Nephron progenitor cell (in vitro differentiated cells): ENCODE measurements at regions not wholly inside any gene's neighbourhood (a gene's known extent, or its start where the extent isn't known, plus 50 kb on each side); places are given as distances from the start of the nearest gene placed in this dataset.

Experiments
- DNase-seq: peaks from one replicate; pipeline ENCODE4 v3.0.0; 2021
- H3K27ac Mint-ChIP-seq: 2 replicates; pipeline ENCODE4 v1.8.0; 2021; ENCODE audit warnings: mild to moderate bottlenecking, moderate library complexity, mixed read lengths
- H3K27me3 Mint-ChIP-seq: 2 replicates; pipeline ENCODE4 v1.8.0; 2021; ENCODE audit warnings: mild to moderate bottlenecking, low read depth, mixed read lengths; ENCODE audit not compliant: poor library complexity
- H3K36me3 Mint-ChIP-seq: 2 replicates; pipeline ENCODE4 v1.8.0; 2021; ENCODE audit warnings: low read depth, mixed read lengths
- H3K4me1 Mint-ChIP-seq: 2 replicates; pipeline ENCODE4 v1.8.0; 2021; ENCODE audit warnings: mixed read lengths
- H3K4me3 Mint-ChIP-seq: 2 replicates; pipeline ENCODE4 v1.8.0; 2021; ENCODE audit warnings: mild to moderate bottlenecking, moderate library complexity, mixed read lengths
- H3K9me3 Mint-ChIP-seq: 2 replicates; pipeline ENCODE4 v1.8.0; 2021; ENCODE audit warnings: mild to moderate bottlenecking, moderate library complexity, mixed read lengths
- TF ChIP-seq, protein P1 (sequence below): fragments of 200-600 bp; sonication (generic); IDR thresholded peaks from 2 replicates; pipeline ENCODE4 v1.5.0; 2021; ENCODE audit warnings: antibody characterized with exemption

DNA sequence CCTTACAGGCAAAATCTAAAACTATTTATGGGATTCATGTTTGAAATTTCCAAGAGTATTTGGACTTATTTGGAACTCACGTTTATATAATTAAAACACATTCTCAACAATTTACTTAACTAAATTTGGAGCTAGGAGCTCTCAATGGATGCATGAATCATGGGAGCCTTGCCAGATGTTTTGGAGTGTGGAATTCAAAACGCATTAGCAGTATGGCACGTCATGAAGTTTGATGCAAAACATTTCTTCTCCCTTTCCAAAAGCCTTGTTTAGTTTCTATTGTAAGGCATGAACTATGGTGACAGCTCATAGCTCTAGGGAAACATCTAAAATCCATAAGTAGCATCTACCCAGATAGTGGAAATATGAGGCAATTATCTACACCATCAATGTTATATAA, 701.6 kb downstream of the SATB2 start:
- no peaks in the 10 kb centered on the region for H3K36me3 Mint-ChIP-seq
- H3K27ac Mint-ChIP-seq, result no peak overlapping the region
- no peaks in the 10 kb centered on the region for H3K27me3 Mint-ChIP-seq
- no peak for DNase-seq
- H3K4me3 Mint-ChIP-seq, result no peak overlapping the region
- H3K9me3 Mint-ChIP-seq, result no peaks in the 10 kb centered on the region
- TF ChIP-seq, protein P1, sequence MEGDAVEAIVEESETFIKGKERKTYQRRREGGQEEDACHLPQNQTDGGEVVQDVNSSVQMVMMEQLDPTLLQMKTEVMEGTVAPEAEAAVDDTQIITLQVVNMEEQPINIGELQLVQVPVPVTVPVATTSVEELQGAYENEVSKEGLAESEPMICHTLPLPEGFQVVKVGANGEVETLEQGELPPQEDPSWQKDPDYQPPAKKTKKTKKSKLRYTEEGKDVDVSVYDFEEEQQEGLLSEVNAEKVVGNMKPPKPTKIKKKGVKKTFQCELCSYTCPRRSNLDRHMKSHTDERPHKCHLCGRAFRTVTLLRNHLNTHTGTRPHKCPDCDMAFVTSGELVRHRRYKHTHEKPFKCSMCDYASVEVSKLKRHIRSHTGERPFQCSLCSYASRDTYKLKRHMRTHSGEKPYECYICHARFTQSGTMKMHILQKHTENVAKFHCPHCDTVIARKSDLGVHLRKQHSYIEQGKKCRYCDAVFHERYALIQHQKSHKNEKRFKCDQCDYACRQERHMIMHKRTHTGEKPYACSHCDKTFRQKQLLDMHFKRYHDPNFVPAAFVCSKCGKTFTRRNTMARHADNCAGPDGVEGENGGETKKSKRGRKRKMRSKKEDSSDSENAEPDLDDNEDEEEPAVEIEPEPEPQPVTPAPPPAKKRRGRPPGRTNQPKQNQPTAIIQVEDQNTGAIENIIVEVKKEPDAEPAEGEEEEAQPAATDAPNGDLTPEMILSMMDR, result no peak
- no peaks in the 10 kb centered on the region for H3K4me1 Mint-ChIP-seq

DNA sequence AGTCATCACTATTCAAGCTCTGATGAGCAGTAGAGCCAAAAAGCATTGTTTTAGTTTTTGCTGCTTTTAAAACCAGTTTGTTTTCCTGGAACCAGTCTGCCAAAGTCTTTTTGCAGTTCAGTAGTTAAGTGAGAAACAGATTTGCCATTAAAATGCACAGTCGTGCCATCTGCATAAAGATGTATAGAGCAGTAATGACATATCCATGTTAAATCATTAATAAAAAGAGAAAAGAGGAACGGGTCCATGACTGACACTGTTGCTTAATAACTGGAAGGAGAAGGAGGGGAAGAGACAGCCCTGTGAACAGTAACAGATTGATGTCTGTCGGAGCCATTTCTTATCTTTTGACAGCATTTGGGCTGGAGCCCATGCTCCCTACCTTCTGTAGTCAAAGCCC, 704.6 kb downstream of the SATB2 start:
- no peaks in the 10 kb centered on the region for H3K27me3 Mint-ChIP-seq
- H3K4me3 Mint-ChIP-seq, result no peak overlapping the region
- H3K9me3 Mint-ChIP-seq, result no peaks in the 10 kb centered on the region
- H3K27ac Mint-ChIP-seq, result no peak overlapping the region
- DNase-seq, result no peak
- TF ChIP-seq, protein P1, result no peak
- H3K36me3 Mint-ChIP-seq, result no peaks in the 10 kb centered on the region
- no peaks in the 10 kb centered on the region for H3K4me1 Mint-ChIP-seq

DNA sequence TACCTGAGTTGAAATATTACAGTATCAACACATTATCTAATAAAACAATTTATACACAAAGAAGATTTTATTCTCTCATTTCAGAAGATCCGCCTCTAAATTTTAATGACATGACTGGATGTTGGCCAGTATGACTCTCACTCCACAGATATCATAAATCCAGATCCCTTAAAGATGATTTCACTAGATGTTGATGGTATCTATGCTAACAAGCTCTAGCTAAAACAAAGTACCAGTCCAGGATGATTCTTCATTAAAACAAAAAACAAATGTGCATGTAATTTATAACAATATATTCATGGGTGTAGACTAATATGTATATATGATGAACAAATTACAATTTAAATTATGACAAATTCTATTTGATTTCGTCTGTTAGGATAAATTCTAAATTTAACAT, 708.4 kb downstream of the SATB2 start:
- no peaks in the 10 kb centered on the region for H3K36me3 Mint-ChIP-seq
- TF ChIP-seq, protein P1, result no peak
- no peak for DNase-seq
- no peaks in the 10 kb centered on the region for H3K4me1 Mint-ChIP-seq
- no peak overlapping the region for H3K4me3 Mint-ChIP-seq
- H3K9me3 Mint-ChIP-seq, result no peaks in the 10 kb centered on the region
- H3K27ac Mint-ChIP-seq, result no peak overlapping the region
- no peaks in the 10 kb centered on the region for H3K27me3 Mint-ChIP-seq

DNA sequence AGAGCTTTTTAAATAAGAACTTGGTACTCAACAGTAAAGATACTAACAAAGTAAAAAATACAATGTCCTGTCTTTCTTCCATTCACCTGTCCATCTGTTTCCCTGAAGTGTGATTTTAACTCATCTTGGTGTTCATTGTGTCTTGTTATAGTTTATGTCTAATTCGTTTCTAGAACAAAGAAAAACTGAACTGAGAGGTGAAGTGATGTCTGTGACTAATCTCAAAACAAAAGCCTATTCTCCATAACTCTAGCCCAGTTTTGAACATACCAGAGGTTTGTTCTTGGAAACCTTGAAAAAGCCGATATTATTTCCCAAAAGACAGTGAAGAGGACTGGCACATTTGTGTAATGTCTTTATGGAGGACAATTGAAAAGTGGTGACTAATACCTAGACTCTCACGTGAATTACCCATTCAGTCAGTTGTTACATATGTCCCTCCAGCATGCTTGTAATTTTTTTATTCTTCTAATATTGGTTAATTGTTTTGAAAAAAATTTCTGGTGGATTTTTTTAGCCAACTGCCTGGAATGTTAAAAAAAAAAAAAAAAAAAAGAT, 725.8 kb downstream of the SATB2 start:
- DNase-seq, result no peak
- Mint-ChIP-seq H3K4me1 (no peaks in the 10 kb centered on the region), H3K4me3 (no peak overlapping the region), H3K9me3 (no peaks in the 10 kb centered on the region), H3K27ac (peak overlapping the region; percentile 16), H3K36me3 (no peaks in the 10 kb centered on the region), H3K27me3 (no peaks in the 10 kb centered on the region)
- TF ChIP-seq, protein P1, result no peak

DNA sequence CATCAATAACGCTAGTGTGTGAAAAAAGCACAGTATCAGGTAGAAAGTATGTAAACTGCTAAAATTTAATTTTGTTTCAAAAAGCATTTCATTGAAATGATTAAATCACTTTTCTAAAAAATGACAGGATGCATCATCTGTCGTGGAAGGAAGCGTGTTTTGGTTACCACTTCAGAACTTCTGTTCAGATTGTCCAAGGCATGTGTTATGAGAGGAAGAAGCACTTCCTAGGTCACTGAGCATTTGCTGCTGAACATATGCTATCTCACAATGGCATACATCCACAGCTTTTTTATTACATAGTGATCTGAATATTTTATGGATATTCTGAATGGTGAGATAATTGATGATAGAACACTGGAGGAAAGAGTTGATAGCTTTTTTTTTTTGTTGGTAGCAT, 737.5 kb downstream of the SATB2 start:
- Mint-ChIP-seq H3K4me3 (no peak overlapping the region), H3K9me3 (no peaks in the 10 kb centered on the region), H3K4me1 (no peaks in the 10 kb centered on the region), H3K36me3 (no peaks in the 10 kb centered on the region), H3K27ac (no peak overlapping the region), H3K27me3 (no peaks in the 10 kb centered on the region)
- TF ChIP-seq, protein P1, result no peak
- no peak for DNase-seq

DNA sequence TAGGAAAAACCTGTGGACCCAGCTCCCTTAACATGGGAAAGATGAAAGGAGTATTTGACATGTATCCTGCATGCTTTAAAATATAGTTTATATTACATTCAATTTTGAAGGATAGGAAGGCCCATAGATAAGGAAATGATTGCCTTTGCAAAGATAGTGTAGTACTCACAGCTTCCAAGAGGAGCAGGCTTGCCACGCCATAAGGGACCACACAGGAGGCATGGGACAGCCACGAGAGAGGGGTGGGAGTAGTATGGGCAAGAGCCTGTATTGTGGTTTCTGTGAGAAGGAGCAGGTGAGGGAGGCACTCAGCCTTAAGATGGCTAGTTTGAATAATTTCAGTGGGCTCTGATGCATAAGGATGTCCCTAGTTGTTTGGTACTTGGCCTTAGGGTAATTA, 740.3 kb downstream of the SATB2 start:
- H3K4me1 Mint-ChIP-seq, result no peaks in the 10 kb centered on the region
- no peaks in the 10 kb centered on the region for H3K36me3 Mint-ChIP-seq
- no peak overlapping the region for H3K4me3 Mint-ChIP-seq
- H3K9me3 Mint-ChIP-seq, result no peaks in the 10 kb centered on the region
- H3K27me3 Mint-ChIP-seq, result no peaks in the 10 kb centered on the region
- DNase-seq, result no peak
- no peak overlapping the region for H3K27ac Mint-ChIP-seq
- TF ChIP-seq, protein P1, result no peak
